Mesenchymal stem cell (in vitro differentiated cells and primary cell): ENCODE measurements at regions not wholly inside any gene's neighbourhood (a gene's known extent, or its start where the extent isn't known, plus 50 kb on each side); places are given as distances from the start of the nearest gene placed in this dataset.
"Not testable (repeated sequence)": the region's sequence is repeated elsewhere in the genome, so short reads cannot be mapped to it uniquely, and the experiment has no call there.

ENCODE experiments used
- DNase-seq: peaks from one replicate; pipeline ENCODE4 v3.0.0-alpha.2; 2013
- H2AFZ ChIP-seq: one replicate; pipeline ENCODE4 v1.6.1; 2013; ENCODE audit warnings: low read depth, mild to moderate bottlenecking, control low read depth, inconsistent platforms, low read length, moderate library complexity
- H2AK5ac ChIP-seq: 2 replicates; pipeline ENCODE4 v1.6.1; 2013; ENCODE audit warnings: low read length, moderate library complexity, mild to moderate bottlenecking, inconsistent platforms; ENCODE audit not compliant: severe bottlenecking
- H2BK120ac ChIP-seq: one replicate; pipeline ENCODE4 v1.6.1; 2013; ENCODE audit warnings: low read depth, mild to moderate bottlenecking, inconsistent platforms, low read length, moderate library complexity
- H2BK12ac ChIP-seq, 2 experiments: one replicate each; pipeline ENCODE4 v1.6.1; 2013; ENCODE audit warnings: inconsistent platforms in 2 of 2, low read length in 2 of 2, mild to moderate bottlenecking in 2 of 2, moderate library complexity in 2 of 2, control low read depth in 1 of 2
- H2BK15ac ChIP-seq: one replicate; pipeline ENCODE4 v1.6.1; 2013; ENCODE audit warnings: mild to moderate bottlenecking, low read depth, inconsistent platforms; ENCODE audit not compliant: poor library complexity, severe bottlenecking
- H2BK5ac ChIP-seq: 2 replicates; pipeline ENCODE4 v1.6.1; 2013; ENCODE audit warnings: low read depth, mild to moderate bottlenecking, low read length, control low read depth, inconsistent platforms; ENCODE audit not compliant: poor library complexity, severe bottlenecking
- H3K14ac ChIP-seq, 2 experiments: one replicate each; pipeline ENCODE4 v1.6.1; 2013; ENCODE audit warnings: inconsistent platforms in 2 of 2, low read length in 2 of 2, control low read depth in 1 of 2, mild to moderate bottlenecking in 1 of 2, moderate library complexity in 1 of 2
- H3K18ac ChIP-seq, 2 experiments: one replicate each; pipeline ENCODE4 v1.6.1; 2013; ENCODE audit warnings: inconsistent platforms in 2 of 2, low read length in 2 of 2, control low read depth in 1 of 2, low read depth in 1 of 2, mild to moderate bottlenecking in 1 of 2
- H3K23ac ChIP-seq, 2 experiments: one replicate each; pipeline ENCODE4 v1.6.1; 2013; ENCODE audit warnings: inconsistent platforms in 2 of 2, low read length in 2 of 2, mild to moderate bottlenecking in 2 of 2, moderate library complexity in 2 of 2, control low read depth in 1 of 2
- H3K27ac ChIP-seq: 2 replicates; pipeline ENCODE4 v1.5.1; 2013; ENCODE audit warnings: mild to moderate bottlenecking, moderate library complexity, low read length, control low read depth, inconsistent platforms; ENCODE audit not compliant: poor library complexity, severe bottlenecking
- H3K27me3 ChIP-seq, 2 experiments: 2 replicates each; pipeline versions ENCODE4 v1.6.1 to v1.7.0; 2013; ENCODE audit warnings: low read length in 2 of 2, mild to moderate bottlenecking in 2 of 2, moderate library complexity in 2 of 2, control low read depth in 1 of 2, inconsistent platforms in 1 of 2; ENCODE audit not compliant: control insufficient read depth in 1 of 2, insufficient read depth in 1 of 2
- H3K36me3 ChIP-seq, 2 experiments: 2 replicates each; pipeline versions ENCODE4 v1.6.1 to v1.7.0; 2013; ENCODE audit warnings: low read length in 2 of 2, control low read depth in 1 of 2, inconsistent platforms in 1 of 2, low read depth in 1 of 2, mild to moderate bottlenecking in 1 of 2; ENCODE audit not compliant: insufficient read depth in 2 of 2, control insufficient read depth in 1 of 2
- H3K4ac ChIP-seq, 2 experiments: one replicate each; pipeline ENCODE4 v1.6.1; 2013; ENCODE audit warnings: inconsistent platforms in 2 of 2, low read length in 2 of 2, mild to moderate bottlenecking in 2 of 2, moderate library complexity in 2 of 2, control low read depth in 1 of 2, low read depth in 1 of 2
- H3K4me1 ChIP-seq: 2 replicates; pipeline ENCODE4 v1.6.1; 2013; ENCODE audit warnings: low read depth, low read length, control low read depth; ENCODE audit not compliant: control insufficient read depth, insufficient read depth
- H3K4me2 ChIP-seq: 2 replicates; pipeline ENCODE4 v1.6.1; 2013; ENCODE audit warnings: low read length, mild to moderate bottlenecking, inconsistent platforms; ENCODE audit not compliant: poor library complexity, severe bottlenecking
- H3K4me3 ChIP-seq, 2 experiments: 2 replicates each; pipeline versions ENCODE4 v1.5.1 to v1.7.0; 2013; ENCODE audit warnings: low read length in 2 of 2, mild to moderate bottlenecking in 2 of 2, control low read depth in 1 of 2, low read depth in 1 of 2; ENCODE audit not compliant: insufficient read depth in 1 of 2
- H3K79me1 ChIP-seq: replicated peaks from 2 replicates; pipeline ENCODE4 v1.6.1; 2013; ENCODE audit warnings: mild to moderate bottlenecking, control low read depth, low read length, inconsistent platforms; ENCODE audit not compliant: poor library complexity, severe bottlenecking
- H3K9ac ChIP-seq: 2 replicates; pipeline ENCODE4 v1.7.0; 2013; ENCODE audit warnings: mild to moderate bottlenecking, low read length, moderate library complexity
- H3K9me3 ChIP-seq: 2 replicates; pipeline ENCODE4 v1.7.0; 2013; ENCODE audit warnings: mild to moderate bottlenecking, low read length; ENCODE audit not compliant: control insufficient read depth
- H4K8ac ChIP-seq: one replicate; pipeline ENCODE4 v1.6.1; 2013; ENCODE audit warnings: inconsistent platforms, mild to moderate bottlenecking, low read length, moderate library complexity
- H4K91ac ChIP-seq: one replicate; pipeline ENCODE4 v1.6.1; 2013; ENCODE audit warnings: mild to moderate bottlenecking, low read length, inconsistent platforms
- WGBS: methylation state at CpG from one replicate; pipeline ENCODE4 v1.1.7; 2013; ENCODE audit warnings: mixed read lengths; 5-methylcytosine and 5-hydroxymethylcytosine counted together

- H2BK15ac ChIP-seq: no peak overlapping the region
- no peaks in the 10 kb centered on the region for H3K27me3 ChIP-seq
- H3K4me2 ChIP-seq: no peak overlapping the region
- no peak overlapping the region for H3K9ac ChIP-seq
- H2AK5ac ChIP-seq: no peak overlapping the region
- no peaks in the 10 kb centered on the region for H3K79me1 ChIP-seq
- H3K9me3 ChIP-seq: peaks cover 26% of the 10 kb centered on the region
- H2AFZ ChIP-seq: no peak overlapping the region
- H2BK120ac ChIP-seq: no peak overlapping the region
- no peaks in the 10 kb centered on the region for H3K36me3 ChIP-seq
- H4K91ac ChIP-seq: no peak overlapping the region
- DNase-seq: peak; percentile 3
- H3K4me3 ChIP-seq: no peak overlapping the region
- H2BK5ac ChIP-seq: no peak overlapping the region
- no peaks in the 10 kb centered on the region for H3K4me1 ChIP-seq
- H3K4ac ChIP-seq: no peak overlapping the region
- H3K27ac ChIP-seq: no peak overlapping the region
- H4K8ac ChIP-seq: no peak overlapping the region
- no peak overlapping the region for H3K14ac ChIP-seq
- no peak overlapping the region for H3K23ac ChIP-seq
- H3K18ac ChIP-seq: no peak overlapping the region
- H2BK12ac ChIP-seq: no peak overlapping the region
Observed at GRCh38 chr10:109633846-109634245, 289.5 kb downstream of the XPNPEP1 start.

- H3K18ac ChIP-seq, H3K27me3 ChIP-seq, H2BK15ac ChIP-seq, H3K27ac ChIP-seq, H2AK5ac ChIP-seq, H2BK120ac ChIP-seq, H3K36me3 ChIP-seq, H4K8ac ChIP-seq, H2BK5ac ChIP-seq, H3K4me2 ChIP-seq, H3K79me1 ChIP-seq, H4K91ac ChIP-seq, H3K23ac ChIP-seq, H2AFZ ChIP-seq, H3K14ac ChIP-seq, H3K4ac ChIP-seq, DNase-seq, H3K4me1 ChIP-seq, H3K9ac ChIP-seq, H2BK12ac ChIP-seq, H3K4me3 ChIP-seq: not testable (repeated sequence)
- H3K9me3 ChIP-seq: peaks cover 26% of the 10 kb centered on the region
Observed at GRCh38 chr10:109633017-109633416, 290.3 kb downstream of the XPNPEP1 start.

GRCh38 chr10:109624939-109625338, 298.4 kb downstream of the XPNPEP1 start:
- Histone ChIP-seq H3K36me3 (no peaks in the 10 kb centered on the region), H3K4me2 (no peak overlapping the region), H2BK120ac (no peak overlapping the region), H2AFZ (no peak overlapping the region), H2BK5ac (no peak overlapping the region), H3K4me3 (no peak overlapping the region), H3K9ac (no peak overlapping the region), H3K4ac (no peak overlapping the region), H3K4me1 (no peaks in the 10 kb centered on the region), H2AK5ac (no peak overlapping the region), H3K9me3 (peaks cover 9% of the 10 kb centered on the region), H2BK15ac (no peak overlapping the region), H3K18ac (no peak overlapping the region), H3K27me3 (no peaks in the 10 kb centered on the region), H3K23ac (no peak overlapping the region), H3K79me1 (no peaks in the 10 kb centered on the region), H4K8ac (no peak overlapping the region), H4K91ac (no peak overlapping the region), H3K27ac (no peak overlapping the region), H2BK12ac (no peak overlapping the region), H3K14ac (no peak overlapping the region)
- DNase-seq: no peak
- WGBS: 77% methylated on average over 2 of the region's 2 CpGs

- Histone ChIP-seq H3K9ac (no peak overlapping the region), H3K14ac (no peak overlapping the region), H3K4me3 (no peak overlapping the region), H3K18ac (no peak overlapping the region), H2BK15ac (no peak overlapping the region), H3K36me3 (no peaks in the 10 kb centered on the region), H4K91ac (no peak overlapping the region), H2BK5ac (no peak overlapping the region), H3K4me2 (no peak overlapping the region), H3K4me1 (no peaks in the 10 kb centered on the region), H3K4ac (no peak overlapping the region), H2AFZ (no peak overlapping the region), H4K8ac (no peak overlapping the region), H3K27ac (no peak overlapping the region), H3K23ac (no peak overlapping the region), H2BK12ac (no peak overlapping the region), H3K27me3 (no peaks in the 10 kb centered on the region), H2BK120ac (no peak overlapping the region), H2AK5ac (no peak overlapping the region), H3K9me3 (peaks cover 6% of the 10 kb centered on the region), H3K79me1 (no peaks in the 10 kb centered on the region)
- DNase-seq: no peak
- WGBS: 66% methylated on average over 3 of the region's 3 CpGs
Observed at GRCh38 chr10:109622566-109622965, 300.7 kb downstream of the XPNPEP1 start.
